ENCODE measurements at regions not wholly inside any gene's neighbourhood (a gene's known extent, or its start where the extent isn't known, plus 50 kb on each side); places are given as distances from the start of the nearest gene placed in this dataset.

DNA sequence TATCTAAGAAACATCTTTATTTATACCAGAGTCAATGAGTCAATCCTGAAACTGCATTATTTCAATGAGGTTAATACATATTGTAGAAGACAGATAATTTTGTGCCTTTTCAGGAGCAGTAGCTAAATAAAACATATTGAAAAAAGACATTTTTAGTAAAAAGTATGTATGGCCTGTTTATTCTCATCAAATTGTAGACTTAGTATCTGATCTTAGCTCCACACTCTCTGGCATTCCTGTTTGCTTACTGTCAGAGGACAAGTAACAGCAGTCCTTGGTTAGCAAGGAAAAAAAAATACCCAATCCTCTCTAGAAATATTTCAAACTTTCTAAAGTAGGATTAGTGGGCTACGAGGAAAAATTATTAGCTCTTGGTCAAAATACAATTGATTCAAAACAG is 50.5 kb upstream of the GUCY1A1 start:
- Mint-ChIP-seq H3K4me3 (ENCODE audit: low read depth) (no peak overlapping the region), H3K36me3 (ENCODE audit: insufficient read depth) (no peaks in the 10 kb centered on the region), H3K27me3 (no peaks in the 10 kb centered on the region), H3K27ac (no peak overlapping the region), H3K9me3 (ENCODE audit: low read depth) (no peaks in the 10 kb centered on the region), H3K4me1 (ENCODE audit: low read depth) (peaks cover 6% of the 10 kb centered on the region)
- TF ChIP-seq, protein P1, sequence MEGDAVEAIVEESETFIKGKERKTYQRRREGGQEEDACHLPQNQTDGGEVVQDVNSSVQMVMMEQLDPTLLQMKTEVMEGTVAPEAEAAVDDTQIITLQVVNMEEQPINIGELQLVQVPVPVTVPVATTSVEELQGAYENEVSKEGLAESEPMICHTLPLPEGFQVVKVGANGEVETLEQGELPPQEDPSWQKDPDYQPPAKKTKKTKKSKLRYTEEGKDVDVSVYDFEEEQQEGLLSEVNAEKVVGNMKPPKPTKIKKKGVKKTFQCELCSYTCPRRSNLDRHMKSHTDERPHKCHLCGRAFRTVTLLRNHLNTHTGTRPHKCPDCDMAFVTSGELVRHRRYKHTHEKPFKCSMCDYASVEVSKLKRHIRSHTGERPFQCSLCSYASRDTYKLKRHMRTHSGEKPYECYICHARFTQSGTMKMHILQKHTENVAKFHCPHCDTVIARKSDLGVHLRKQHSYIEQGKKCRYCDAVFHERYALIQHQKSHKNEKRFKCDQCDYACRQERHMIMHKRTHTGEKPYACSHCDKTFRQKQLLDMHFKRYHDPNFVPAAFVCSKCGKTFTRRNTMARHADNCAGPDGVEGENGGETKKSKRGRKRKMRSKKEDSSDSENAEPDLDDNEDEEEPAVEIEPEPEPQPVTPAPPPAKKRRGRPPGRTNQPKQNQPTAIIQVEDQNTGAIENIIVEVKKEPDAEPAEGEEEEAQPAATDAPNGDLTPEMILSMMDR (IDR thresholded peaks at IDR 0.05; ENCODE audit: unreplicated experiment): no peak
- DNase-seq (ENCODE audit: low spot score, unreplicated experiment): no peak

DNA sequence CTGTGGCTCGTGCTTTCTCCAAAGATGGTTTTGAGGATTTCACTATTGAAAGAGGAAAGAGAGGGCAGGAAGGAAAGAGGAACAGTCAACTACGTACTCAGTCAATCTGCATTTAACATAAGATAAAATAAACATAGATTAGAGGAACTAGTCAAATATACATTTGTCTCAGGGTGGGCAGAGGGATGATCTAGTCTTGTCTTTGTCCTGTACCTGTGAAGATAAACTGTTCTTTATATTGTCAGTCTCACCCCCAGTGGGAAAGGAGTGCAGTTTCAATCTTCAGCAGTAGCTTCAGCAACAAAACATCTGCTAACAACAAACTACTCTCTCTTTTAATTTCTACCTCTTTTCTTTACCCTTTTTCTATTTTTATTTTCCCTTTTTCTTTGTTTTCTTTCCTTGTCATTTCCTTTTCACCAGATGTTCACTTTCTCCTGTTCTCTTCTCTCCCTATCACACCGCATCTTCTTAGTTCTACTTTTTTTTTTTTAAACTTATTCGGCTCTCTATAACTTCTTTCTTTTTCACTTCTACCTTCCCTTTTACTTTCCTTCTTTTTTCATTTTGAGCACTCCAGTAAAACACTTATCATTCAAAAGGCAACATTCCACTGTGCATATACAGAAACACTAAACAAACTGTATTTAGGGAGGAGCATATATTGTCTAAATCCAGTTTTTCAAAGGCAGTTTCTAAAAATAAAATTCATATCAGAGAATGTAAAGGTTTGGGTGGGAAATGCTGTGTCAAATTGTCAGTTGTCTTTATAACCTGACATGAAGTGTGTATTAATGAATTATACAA is 51.4 kb upstream of the GUCY1A1 start:
- peaks cover 6% of the 10 kb centered on the region for H3K4me1 Mint-ChIP-seq (ENCODE audit: low read depth)
- TF ChIP-seq, protein P1 (IDR thresholded peaks at IDR 0.05; ENCODE audit: unreplicated experiment): no peak
- no peak overlapping the region for H3K27ac Mint-ChIP-seq
- H3K4me3 Mint-ChIP-seq (ENCODE audit: low read depth): no peak overlapping the region
- no peaks in the 10 kb centered on the region for H3K36me3 Mint-ChIP-seq (ENCODE audit: insufficient read depth)
- H3K27me3 Mint-ChIP-seq: no peaks in the 10 kb centered on the region
- H3K9me3 Mint-ChIP-seq (ENCODE audit: low read depth): no peaks in the 10 kb centered on the region
- DNase-seq (ENCODE audit: low spot score, unreplicated experiment): no peak

DNA sequence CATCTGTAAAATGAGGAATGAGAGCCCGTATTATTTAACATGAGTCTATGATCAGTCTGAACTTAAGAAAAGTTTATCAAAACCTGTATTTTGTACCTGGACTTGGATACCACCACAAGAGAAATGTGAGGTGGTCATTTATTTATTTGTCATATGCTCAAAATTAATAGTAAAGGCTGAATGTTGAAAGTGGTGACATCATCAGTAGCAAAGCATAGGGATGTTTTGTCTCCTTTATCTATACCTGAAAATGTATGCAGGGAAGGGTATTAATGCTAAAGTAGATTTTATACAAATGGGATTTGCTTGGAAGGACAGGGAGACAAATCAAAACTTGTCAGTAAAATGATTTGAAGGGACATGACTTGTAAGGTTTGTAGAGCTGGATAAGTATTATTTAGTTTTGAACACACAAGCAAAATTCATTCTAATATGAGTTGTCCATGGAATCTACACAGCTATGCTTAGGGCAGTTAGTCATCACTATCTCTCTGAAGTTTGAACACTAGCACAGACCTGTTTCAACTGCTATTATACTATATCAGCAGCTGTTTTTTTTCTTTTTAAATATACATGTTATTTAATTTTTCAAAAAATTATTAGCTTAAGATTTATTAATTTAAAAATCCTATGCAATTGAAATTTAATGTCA is 52.4 kb upstream of the GUCY1A1 start:
- H3K27me3 Mint-ChIP-seq: no peaks in the 10 kb centered on the region
- no peaks in the 10 kb centered on the region for H3K9me3 Mint-ChIP-seq (ENCODE audit: low read depth)
- TF ChIP-seq, protein P1 (IDR thresholded peaks at IDR 0.05; ENCODE audit: unreplicated experiment): no peak
- no peak overlapping the region for H3K27ac Mint-ChIP-seq
- no peaks in the 10 kb centered on the region for H3K36me3 Mint-ChIP-seq (ENCODE audit: insufficient read depth)
- DNase-seq (ENCODE audit: low spot score, unreplicated experiment): no peak
- peaks cover 6% of the 10 kb centered on the region for H3K4me1 Mint-ChIP-seq (ENCODE audit: low read depth)
- H3K4me3 Mint-ChIP-seq (ENCODE audit: low read depth): no peak overlapping the region

DNA sequence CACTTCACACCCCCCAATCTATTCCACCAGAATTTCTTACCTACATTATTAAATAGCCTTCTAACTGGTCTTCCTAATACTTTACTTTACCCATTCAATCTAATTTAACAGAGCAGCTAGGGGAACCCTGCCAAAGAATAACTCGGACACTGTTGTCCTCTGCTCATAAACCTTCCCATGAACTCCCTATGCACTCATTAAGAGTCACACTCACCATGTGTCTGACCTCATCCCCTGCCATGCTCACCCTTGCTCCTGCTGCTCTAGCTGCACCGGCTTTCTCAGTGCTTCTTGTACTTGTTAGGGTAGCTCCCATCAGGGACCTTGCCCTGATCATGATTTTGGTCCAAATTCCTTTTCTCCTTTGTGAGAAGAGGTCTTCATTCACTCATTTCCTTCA is 54.6 kb upstream of the GUCY1A1 start:
- H3K4me3 Mint-ChIP-seq (ENCODE audit: low read depth): no peak overlapping the region

DNA sequence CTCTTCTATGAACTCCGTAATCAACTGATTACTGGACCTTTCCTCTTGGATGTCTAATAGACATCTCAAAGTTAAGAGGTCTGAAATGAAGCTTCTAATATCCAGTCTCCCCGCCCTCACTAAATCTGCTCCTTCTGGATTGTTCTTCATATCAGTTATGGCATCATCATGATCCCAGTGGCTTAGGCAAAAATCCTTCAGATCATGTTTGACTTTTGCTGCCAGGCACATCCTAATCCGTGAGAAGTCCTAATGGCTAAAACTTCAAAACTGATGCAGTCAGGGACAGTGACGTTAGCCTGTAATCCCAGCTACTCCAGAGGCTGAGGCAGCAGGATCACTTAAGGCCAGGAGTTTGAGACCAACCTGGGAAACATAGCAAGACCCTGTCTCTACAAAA is 55.1 kb upstream of the GUCY1A1 start:
- peaks cover 6% of the 10 kb centered on the region for H3K4me1 Mint-ChIP-seq (ENCODE audit: low read depth)
- TF ChIP-seq, protein P1 (IDR thresholded peaks at IDR 0.05; ENCODE audit: unreplicated experiment): no peak
- H3K27me3 Mint-ChIP-seq: no peaks in the 10 kb centered on the region
- H3K27ac Mint-ChIP-seq: no peak overlapping the region
- DNase-seq (ENCODE audit: low spot score, unreplicated experiment): no peak
- no peaks in the 10 kb centered on the region for H3K9me3 Mint-ChIP-seq (ENCODE audit: low read depth)
- no peaks in the 10 kb centered on the region for H3K36me3 Mint-ChIP-seq (ENCODE audit: insufficient read depth)
- H3K4me3 Mint-ChIP-seq (ENCODE audit: low read depth): no peak overlapping the region

More for the DNA sequence above, 54.6 kb upstream of the GUCY1A1 start:
- Mint-ChIP-seq H3K27ac (no peak overlapping the region), H3K4me1 (ENCODE audit: low read depth) (peaks cover 6% of the 10 kb centered on the region), H3K36me3 (ENCODE audit: insufficient read depth) (no peaks in the 10 kb centered on the region), H3K27me3 (no peaks in the 10 kb centered on the region), H3K9me3 (ENCODE audit: low read depth) (no peaks in the 10 kb centered on the region)
- TF ChIP-seq, protein P1 (IDR thresholded peaks at IDR 0.05; ENCODE audit: unreplicated experiment): no peak
- DNase-seq (ENCODE audit: low spot score, unreplicated experiment): no peak
